Lower lobe of right lung (tissue), 2 donors: ENCODE measurements at regions not wholly inside any gene's neighbourhood (a gene's known extent, or its start where the extent isn't known, plus 50 kb on each side); places are given as distances from the start of the nearest gene placed in this dataset.
A peak's percentile ranks its signal among the peaks of the same experiment; 100 is the strongest.
"Not testable (repeated sequence)": the region's sequence is repeated elsewhere in the genome, so short reads cannot be mapped to it uniquely, and the experiment has no call there.

Experiments
- ATAC-seq, 2 donors: fragments of 200-7000 bp; cut with Tn5 transposase; one replicate each; pipeline ENCODE4 v1.9.1; 2020 to 2022; ENCODE audit warnings: mild to moderate bottlenecking in 2 of 2, moderate library complexity in 2 of 2
- DNase-seq: peaks from one replicate; pipeline ENCODE4 v3.0.0-alpha.2; 2020
- H3K27ac ChIP-seq: fragments of 200-600 bp; one replicate; pipeline ENCODE4 v1.8.0; 2022
- H3K27me3 ChIP-seq: fragments of 200-600 bp; one replicate; pipeline ENCODE4 v1.8.0; 2022; ENCODE audit warnings: low read depth
- H3K36me3 ChIP-seq: fragments of 200-600 bp; one replicate; pipeline ENCODE4 v1.8.0; 2022; ENCODE audit warnings: mild to moderate bottlenecking
- H3K4me1 ChIP-seq: fragments of 200-600 bp; one replicate; pipeline ENCODE4 v1.8.0; 2022
- H3K4me3 ChIP-seq: fragments of 200-600 bp; one replicate; pipeline ENCODE4 v1.8.0; 2022; ENCODE audit warnings: mild to moderate bottlenecking
- H3K9me3 ChIP-seq: fragments of 200-600 bp; one replicate; pipeline ENCODE4 v1.8.0; 2022
- intact Hi-C: fragments of 100-400 bp; cut with DNase I; formaldehyde crosslinking; loops from one replicate; pipeline ENCODE4 v1.11.0; 2022
- TF ChIP-seq, protein P1 (sequence below): fragments of 200-600 bp; IDR thresholded peaks from one replicate; pipeline ENCODE4 v1.8.0; 2022; ENCODE audit warnings: antibody characterized with exemption, mild to moderate bottlenecking
- donor health status: DM: no; HTN: yes; CAD: no; lungs with severe emphysema.

DNA sequence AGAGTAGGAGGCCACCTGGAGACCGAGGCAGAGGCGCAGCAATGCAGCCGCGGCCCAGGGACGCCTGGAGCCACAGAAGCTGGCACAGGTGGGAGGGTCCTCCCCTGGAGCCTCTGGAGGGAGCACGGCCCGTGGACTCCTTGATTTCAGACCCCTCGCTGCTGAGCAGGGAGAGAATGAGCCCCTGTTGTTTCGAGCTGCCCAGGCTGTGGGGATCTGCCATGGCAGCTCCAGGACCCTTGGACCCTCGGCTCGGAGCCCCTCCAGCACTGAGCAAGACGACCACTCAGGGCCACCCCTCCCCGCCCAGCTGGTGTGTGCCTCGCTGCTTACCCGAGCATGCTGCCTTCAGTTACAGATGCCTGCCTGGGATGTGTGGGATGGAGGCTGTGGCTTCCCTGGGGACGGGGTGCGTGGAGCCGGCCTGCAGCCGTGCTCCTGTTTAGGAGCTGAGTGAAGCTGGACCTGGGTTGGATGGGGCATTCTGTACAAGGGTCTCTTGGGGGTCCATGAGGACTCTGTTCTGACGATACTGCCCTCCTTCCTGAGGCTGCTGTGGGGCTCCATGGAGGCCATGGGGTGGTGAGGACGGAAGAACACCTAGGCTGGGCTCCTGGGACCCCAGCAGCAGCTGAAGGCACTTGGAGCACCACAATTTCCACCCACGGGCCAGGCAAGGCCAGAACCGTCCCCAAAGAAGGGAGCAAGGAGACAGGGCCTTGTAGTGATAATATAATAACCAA, 115.1 kb upstream of the LPCAT1 start:
- DNase-seq (peak; percentile 32), ATAC-seq (no peak)
- TF ChIP-seq, protein P1, sequence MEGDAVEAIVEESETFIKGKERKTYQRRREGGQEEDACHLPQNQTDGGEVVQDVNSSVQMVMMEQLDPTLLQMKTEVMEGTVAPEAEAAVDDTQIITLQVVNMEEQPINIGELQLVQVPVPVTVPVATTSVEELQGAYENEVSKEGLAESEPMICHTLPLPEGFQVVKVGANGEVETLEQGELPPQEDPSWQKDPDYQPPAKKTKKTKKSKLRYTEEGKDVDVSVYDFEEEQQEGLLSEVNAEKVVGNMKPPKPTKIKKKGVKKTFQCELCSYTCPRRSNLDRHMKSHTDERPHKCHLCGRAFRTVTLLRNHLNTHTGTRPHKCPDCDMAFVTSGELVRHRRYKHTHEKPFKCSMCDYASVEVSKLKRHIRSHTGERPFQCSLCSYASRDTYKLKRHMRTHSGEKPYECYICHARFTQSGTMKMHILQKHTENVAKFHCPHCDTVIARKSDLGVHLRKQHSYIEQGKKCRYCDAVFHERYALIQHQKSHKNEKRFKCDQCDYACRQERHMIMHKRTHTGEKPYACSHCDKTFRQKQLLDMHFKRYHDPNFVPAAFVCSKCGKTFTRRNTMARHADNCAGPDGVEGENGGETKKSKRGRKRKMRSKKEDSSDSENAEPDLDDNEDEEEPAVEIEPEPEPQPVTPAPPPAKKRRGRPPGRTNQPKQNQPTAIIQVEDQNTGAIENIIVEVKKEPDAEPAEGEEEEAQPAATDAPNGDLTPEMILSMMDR = no peak
- peaks cover 18% of the 10 kb centered on the region for H3K27me3 ChIP-seq
- H3K4me1 ChIP-seq = peaks cover 4% of the 10 kb centered on the region
- H3K36me3 ChIP-seq = no peaks in the 10 kb centered on the region
- no peaks in the 10 kb centered on the region for H3K9me3 ChIP-seq
- intact Hi-C loops = no loop called here
- H3K4me3 ChIP-seq = no peak overlapping the region
- H3K27ac ChIP-seq = no peak overlapping the region

DNA sequence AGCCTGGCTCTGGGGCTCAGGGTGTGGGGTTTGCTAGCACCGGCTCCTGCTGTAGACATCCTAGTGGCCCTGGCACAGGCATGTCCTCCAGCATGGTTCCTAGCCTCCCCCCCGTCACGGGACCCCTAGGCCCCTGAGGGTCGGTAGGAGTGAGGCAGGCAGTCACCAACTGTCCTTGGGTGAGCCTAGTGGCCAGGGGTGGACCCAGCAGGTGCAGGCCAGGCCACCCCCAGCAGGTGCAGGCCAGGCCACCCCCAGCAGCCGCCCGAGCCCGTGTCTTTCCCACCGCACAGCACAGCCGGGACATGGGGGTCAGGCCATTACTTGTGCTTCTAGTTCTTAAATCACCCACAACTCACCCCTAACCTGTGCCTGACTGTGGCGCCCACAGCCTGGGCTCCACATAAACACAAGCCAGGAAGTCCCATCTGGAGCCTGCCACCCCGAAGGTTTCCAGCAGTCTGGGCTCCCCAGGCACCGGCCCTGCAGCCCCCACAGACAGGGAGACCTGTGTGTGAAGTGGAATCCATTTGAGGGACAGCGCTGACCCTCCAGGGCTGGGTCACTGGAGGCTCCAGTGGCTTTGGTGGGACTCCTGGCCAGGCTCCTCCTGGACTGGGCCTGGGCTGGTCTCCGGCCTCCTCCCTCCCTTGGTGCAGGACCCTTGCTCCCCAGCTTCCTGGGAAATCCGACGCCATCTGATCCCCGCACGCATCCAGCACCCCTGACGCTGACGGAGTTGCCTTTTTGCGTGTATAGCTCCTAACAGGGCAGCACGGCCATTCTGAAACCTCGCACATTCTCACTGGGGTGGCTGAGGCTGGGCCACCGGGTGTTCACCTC, 114.1 kb upstream of the LPCAT1 start:
- Histone ChIP-seq H3K4me3 (no peak overlapping the region), H3K36me3 (no peaks in the 10 kb centered on the region), H3K27me3 (peaks cover 8% of the 10 kb centered on the region), H3K4me1 (peaks cover 4% of the 10 kb centered on the region), H3K27ac (no peak overlapping the region), H3K9me3 (no peaks in the 10 kb centered on the region)
- intact Hi-C loops = no loop called here
- no peak for ATAC-seq
- DNase-seq = peak; percentile 36
- TF ChIP-seq, protein P1 = no peak

DNA sequence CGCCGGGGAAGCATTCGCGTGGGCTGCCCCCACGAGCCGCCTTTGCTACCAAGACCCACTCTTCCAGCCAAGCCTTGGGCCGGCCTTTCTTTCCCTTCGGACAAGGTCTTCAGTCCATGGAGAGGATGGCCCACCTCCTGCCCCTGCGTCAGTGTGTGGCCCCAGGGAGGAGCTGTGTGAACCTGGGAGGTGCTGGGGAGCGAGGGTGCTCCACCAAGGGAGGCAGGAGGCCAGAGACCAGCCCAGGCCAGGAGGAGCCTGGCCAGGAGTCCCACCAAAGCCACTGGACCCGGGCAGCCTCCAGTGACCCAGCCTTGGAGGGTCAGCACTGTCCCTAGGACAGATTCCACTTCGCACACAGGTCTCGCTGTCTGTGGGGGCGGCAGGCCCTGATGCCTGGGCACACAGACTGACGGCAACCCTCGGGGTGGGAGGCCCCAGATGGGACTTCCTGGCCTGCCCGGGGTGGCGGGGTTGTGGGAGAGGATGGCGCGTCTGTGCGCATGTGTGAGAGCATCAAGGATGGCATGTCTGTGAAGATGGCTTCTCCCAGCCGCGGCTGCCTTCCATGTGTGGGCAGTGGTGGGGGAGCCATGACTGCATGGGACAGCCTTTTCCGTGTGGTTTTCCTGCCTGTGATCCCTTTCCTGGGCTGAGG, 113.3 kb upstream of the LPCAT1 start:
- DNase-seq (no peak), ATAC-seq (no peak)
- TF ChIP-seq, protein P1 = no peak
- H3K4me1 ChIP-seq = peaks cover 4% of the 10 kb centered on the region
- intact Hi-C loops = no loop called here
- H3K27me3 ChIP-seq = peaks cover under 1% of the 10 kb centered on the region
- H3K9me3 ChIP-seq = no peaks in the 10 kb centered on the region
- no peaks in the 10 kb centered on the region for H3K36me3 ChIP-seq
- no peak overlapping the region for H3K27ac ChIP-seq
- H3K4me3 ChIP-seq = no peak overlapping the region

DNA sequence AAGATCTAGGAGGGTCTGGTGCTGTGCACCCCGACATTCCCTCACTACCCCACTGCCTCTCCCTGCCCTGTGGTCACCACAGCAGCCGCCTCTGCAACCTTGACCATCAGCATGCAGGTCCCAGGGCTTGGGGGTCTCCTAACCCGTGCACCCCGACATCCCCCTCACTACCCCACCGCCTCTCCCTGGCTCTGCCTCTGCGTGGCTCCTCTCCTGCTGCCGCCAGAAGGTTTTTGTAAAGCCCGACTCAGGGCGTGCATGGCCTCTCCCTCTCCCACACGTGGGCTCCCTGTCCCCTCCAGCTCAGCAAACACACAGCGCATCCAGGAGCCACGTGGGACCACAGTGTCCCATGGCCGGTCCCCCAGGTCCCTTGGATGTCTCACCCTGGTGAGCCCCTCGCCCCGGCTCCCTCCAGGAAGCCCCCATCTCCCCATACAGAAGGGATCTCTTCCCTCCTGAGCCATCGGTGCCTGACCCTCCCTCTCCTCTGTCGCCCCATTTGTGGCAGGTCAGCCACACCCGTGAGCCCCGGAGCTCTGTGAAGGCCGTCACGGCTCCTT, 112.5 kb upstream of the LPCAT1 start:
- H3K4me3 ChIP-seq, intact Hi-C loops, H3K4me1 ChIP-seq, H3K27ac ChIP-seq, ATAC-seq, DNase-seq, H3K27me3 ChIP-seq, H3K36me3 ChIP-seq, H3K9me3 ChIP-seq: not testable (repeated sequence)

DNA sequence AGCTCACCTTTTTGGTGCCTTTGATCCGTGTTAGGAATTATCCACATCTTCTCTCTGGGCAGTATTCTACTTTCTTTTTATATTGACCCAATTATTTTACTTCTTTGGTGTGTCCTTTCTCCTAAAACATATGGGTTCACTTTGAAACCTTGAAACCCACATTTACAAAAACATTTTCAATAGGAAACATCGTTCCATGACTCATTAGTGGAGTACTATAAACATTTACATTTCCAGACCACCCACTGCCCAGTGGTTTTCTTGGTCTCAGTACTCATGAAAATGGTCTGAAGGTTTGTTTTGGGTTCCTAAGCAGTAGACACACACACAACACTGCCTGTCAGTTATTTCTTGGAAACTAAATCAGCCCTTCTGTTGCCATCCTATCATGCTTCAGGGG, 111.7 kb upstream of the LPCAT1 start:
- H3K36me3 ChIP-seq, H3K4me3 ChIP-seq, H3K9me3 ChIP-seq, DNase-seq, H3K27me3 ChIP-seq, intact Hi-C loops, H3K4me1 ChIP-seq, ATAC-seq, H3K27ac ChIP-seq: not testable (repeated sequence)

DNA sequence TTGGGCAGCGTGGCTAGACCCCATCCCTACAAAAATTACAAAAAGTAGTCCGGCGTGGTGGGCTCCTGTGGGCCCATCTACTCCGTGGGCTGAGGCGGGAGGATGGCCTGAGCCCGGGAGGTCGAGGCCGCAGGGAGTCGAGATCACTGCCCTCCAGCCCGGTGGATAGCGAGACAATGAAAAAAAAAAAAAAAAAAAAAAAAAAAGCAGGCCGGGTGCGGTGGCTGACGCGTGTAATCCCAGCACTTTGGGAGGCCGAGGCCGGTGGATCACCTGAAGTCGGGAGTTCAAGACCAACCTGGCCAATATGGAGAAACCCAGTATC, 110.5 kb upstream of the LPCAT1 start:
- Histone ChIP-seq H3K36me3 (no peaks in the 10 kb centered on the region), H3K4me3 (peak overlapping the region; percentile 75), H3K9me3 (no peaks in the 10 kb centered on the region), H3K4me1 (peaks cover 4% of the 10 kb centered on the region), H3K27me3 (no peaks in the 10 kb centered on the region), H3K27ac (peak overlapping the region; percentile 82)
- DNase-seq (no peak), ATAC-seq (no peak)
- TF ChIP-seq, protein P1 = no peak
- intact Hi-C loops = no loop called here
